Omental fat pad (tissue), 3 donors: ENCODE measurements at regions not wholly inside any gene's neighbourhood (a gene's known extent, or its start where the extent isn't known, plus 50 kb on each side); places are given as distances from the start of the nearest gene placed in this dataset.

ENCODE experiments used
- ATAC-seq: fragments of 150-250 bp; one replicate; pipeline ENCODE4 v1.9.1; 2016; ENCODE audit warnings: mild to moderate bottlenecking, moderate library complexity; ENCODE audit not compliant: low FRiP score
- DNase-seq: peaks from one replicate; pipeline ENCODE4 v3.0.0-alpha.2; 2019; ENCODE audit warnings: low spot score
- CTCF ChIP-seq, 3 donors: fragments of 450-650 bp; IDR thresholded peaks; one replicate each; pipeline ENCODE4 v1.5.1; 2016 to 2017; ENCODE audit warnings: antibody characterized with exemption in 3 of 3, mild to moderate bottlenecking in 3 of 3, moderate library complexity in 2 of 3

- no peak for TF ChIP-seq CTCF (IDR thresholded peaks at IDR 0.05)
- no peak for ATAC-seq
Measured at GRCh38 chr1:64318428-64318827, 115.0 kb downstream of the UBE2U start.

GRCh38 chr1:64320007-64320406 is 116.6 kb downstream of the UBE2U start:
- no peak for ATAC-seq
- no peak for TF ChIP-seq CTCF (IDR thresholded peaks at IDR 0.05)
- DNase-seq: no peak

More at GRCh38 chr1:64318428-64318827, 115.0 kb downstream of the UBE2U start:
- no peak for DNase-seq

- TF ChIP-seq CTCF (IDR thresholded peaks at IDR 0.05): no peak
- ATAC-seq: no peak
- no peak for DNase-seq
Measured at GRCh38 chr1:64320470-64320869, 117.0 kb downstream of the UBE2U start.

GRCh38 chr1:64320922-64321614 is 117.6 kb downstream of the UBE2U start:
- TF ChIP-seq CTCF (IDR thresholded peaks at IDR 0.05): no peak
- no peak for ATAC-seq
- DNase-seq: no peak

GRCh38 chr1:64323054-64323453 is 119.6 kb downstream of the UBE2U start:
- TF ChIP-seq CTCF (IDR thresholded peaks at IDR 0.05): no peak
- ATAC-seq: no peak
- DNase-seq: no peak

GRCh38 chr1:64323882-64324281 is 120.5 kb downstream of the UBE2U start:
- DNase-seq: no peak
- no peak for TF ChIP-seq CTCF (IDR thresholded peaks at IDR 0.05)
- no peak for ATAC-seq

GRCh38 chr1:64325856-64326255 is 122.4 kb downstream of the UBE2U start:
- TF ChIP-seq CTCF (IDR thresholded peaks at IDR 0.05): no peak
- ATAC-seq: no peak
- DNase-seq: no peak
